Fibroblast of mammary gland (primary cell): ENCODE measurements at regions not wholly inside any gene's neighbourhood (a gene's known extent, or its start where the extent isn't known, plus 50 kb on each side); places are given as distances from the start of the nearest gene placed in this dataset.

Source experiments
- DNase-seq: peaks from one replicate; pipeline ENCODE4 v3.0.0-alpha.2; 2010; ENCODE audit warnings: low read depth
- H3K4me3 ChIP-seq: 2 replicates; pipeline ENCODE4 v1.5.1; 2011; ENCODE audit warnings: low read depth, mild to moderate bottlenecking, low read length, moderate library complexity; ENCODE audit not compliant: control insufficient read depth
- TF ChIP-seq, protein P1 (sequence below): conservative IDR thresholded peaks from 2 replicates; pipeline ENCODE4 v1.5.1; 2011; ENCODE audit warnings: low read depth, low read length, inconsistent platforms; ENCODE audit not compliant: control insufficient read depth, insufficient read depth

DNA sequence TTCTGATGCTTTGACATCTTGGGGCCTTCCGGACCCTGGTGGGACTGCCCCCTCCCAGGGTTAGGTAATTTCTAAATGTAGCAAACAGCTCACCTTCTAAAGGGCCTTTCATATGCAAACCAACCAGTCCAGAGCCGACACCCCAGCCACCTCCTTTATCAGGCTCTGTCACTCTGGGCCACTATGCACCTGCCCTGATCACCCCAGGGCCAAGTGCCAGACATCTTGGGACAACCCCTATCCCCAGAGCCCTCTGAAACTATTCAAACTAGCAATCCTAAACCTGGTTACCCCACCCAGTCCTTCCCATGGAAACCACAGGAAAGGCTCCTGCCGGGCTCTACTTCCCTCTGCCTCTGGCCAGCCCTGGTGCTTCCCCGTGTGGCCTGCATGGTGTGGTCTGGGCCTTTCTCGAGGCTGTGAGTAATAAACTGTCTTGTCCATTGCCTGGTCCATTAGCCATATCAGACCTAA, 91.2 kb upstream of the TNRC6C start:
- no peak overlapping the region for H3K4me3 ChIP-seq
- TF ChIP-seq, protein P1, sequence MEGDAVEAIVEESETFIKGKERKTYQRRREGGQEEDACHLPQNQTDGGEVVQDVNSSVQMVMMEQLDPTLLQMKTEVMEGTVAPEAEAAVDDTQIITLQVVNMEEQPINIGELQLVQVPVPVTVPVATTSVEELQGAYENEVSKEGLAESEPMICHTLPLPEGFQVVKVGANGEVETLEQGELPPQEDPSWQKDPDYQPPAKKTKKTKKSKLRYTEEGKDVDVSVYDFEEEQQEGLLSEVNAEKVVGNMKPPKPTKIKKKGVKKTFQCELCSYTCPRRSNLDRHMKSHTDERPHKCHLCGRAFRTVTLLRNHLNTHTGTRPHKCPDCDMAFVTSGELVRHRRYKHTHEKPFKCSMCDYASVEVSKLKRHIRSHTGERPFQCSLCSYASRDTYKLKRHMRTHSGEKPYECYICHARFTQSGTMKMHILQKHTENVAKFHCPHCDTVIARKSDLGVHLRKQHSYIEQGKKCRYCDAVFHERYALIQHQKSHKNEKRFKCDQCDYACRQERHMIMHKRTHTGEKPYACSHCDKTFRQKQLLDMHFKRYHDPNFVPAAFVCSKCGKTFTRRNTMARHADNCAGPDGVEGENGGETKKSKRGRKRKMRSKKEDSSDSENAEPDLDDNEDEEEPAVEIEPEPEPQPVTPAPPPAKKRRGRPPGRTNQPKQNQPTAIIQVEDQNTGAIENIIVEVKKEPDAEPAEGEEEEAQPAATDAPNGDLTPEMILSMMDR: no peak
- DNase-seq: no peak

DNA sequence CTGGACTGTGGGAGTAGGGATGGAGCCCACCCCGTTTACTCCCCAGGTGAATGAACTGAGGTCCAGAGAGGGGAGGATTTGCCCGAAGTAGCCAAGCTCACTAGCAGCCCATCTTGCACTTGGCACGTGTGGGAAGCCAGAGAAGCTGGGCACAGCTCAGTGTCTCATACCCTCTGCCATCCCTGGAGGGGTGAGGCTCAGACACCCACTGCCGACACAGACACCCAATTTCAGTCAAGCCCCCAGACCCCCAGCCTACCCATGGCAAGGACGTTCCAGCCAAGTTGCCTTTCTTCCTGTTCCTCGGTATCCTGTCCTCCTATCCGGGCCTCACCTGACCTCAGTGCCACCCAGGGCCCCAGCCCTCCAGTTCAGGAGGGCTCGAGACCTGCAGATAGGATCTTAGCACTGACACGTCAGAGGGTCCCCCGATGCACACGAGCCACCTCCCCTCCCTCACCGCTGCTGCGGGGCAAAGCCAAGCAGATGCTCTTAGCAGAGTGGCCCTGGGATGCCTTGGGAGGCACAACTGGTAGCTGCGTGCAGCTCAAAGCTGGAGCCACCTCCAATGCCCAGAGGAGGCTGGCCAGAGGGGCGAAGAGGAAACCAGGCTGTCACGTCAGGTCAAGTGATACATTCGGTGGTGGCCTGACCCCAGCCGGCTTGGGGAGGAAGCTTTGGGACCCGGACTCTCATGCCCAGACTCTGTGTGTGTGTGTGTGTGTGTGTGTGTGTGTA, 90.4 kb upstream of the TNRC6C start:
- H3K4me3 ChIP-seq: no peak overlapping the region
- DNase-seq: no peak
- TF ChIP-seq, protein P1: no peak

DNA sequence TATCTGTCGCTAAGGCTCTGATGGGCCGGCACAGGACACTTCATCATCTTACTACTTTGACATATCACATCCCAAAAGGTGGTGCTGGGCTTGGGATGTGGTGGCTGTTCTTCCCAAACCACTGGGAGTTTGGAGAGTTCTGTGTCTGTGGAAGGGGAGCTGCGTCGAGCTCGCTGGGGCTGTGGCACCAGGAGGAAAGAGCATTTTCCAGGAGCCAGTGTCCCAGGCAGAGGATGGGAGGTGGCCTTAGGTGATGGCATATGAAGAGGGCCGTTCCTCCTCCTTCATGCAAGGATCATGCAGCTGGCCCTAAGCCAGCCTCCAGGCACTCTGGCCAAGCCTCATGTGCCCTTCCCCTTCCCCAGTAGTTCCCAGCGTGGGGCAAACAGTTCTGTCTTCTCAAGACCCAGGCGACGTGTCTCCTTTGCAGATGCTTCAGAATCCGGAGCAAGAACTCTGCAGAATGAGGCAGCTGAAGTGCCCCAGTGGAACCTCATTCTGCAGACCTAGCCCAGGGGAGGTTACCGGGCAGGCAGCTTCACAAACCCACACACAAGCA, 89.4 kb upstream of the TNRC6C start:
- no peak overlapping the region for H3K4me3 ChIP-seq
- no peak for DNase-seq
- TF ChIP-seq, protein P1: no peak

DNA sequence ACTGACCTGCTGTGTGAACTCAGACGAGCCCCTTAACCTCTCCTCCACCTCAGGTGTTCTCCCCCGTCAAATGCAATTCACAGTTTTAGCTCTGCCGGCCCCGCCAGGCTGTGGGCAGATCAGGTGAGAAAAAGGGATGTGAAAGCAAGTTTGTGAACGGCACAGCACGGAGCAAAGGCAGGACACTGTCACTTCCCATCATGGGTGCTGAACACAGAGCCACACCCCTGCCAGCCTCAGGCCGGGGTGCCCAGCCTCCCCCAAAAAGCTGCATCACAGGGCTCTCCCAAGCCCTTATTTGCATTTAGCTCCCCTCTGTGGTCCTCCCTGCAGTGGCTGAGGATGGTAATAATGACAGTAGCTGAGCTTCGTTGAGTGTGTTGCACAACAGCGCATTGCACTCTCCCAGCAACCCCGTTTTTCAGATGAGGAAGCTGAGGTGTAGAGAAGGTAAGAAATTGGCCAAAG, 88.8 kb upstream of the TNRC6C start:
- TF ChIP-seq, protein P1: no peak
- no peak for DNase-seq
- H3K4me3 ChIP-seq: no peak overlapping the region

DNA sequence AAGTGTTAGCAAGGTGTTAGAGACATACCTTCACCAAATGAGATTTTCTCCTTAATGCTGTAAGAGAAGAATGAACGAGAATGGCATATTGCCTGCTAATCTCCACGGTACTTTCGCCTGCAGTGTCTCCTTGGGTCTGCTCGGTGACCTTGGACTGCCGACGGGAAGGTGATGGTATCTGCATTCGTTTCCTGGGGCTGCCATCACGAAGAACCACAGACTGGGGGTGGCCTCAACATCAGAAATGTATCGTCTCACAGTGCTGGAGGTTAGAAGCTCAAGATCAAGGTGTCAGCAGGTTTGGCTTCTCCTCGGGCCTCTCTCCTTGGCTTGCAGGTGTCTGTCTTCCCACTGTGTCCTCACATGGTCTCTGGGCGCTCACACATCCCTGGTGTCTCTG, 86.3 kb upstream of the TNRC6C start:
- TF ChIP-seq, protein P1: no peak
- no peak overlapping the region for H3K4me3 ChIP-seq
- DNase-seq: no peak

DNA sequence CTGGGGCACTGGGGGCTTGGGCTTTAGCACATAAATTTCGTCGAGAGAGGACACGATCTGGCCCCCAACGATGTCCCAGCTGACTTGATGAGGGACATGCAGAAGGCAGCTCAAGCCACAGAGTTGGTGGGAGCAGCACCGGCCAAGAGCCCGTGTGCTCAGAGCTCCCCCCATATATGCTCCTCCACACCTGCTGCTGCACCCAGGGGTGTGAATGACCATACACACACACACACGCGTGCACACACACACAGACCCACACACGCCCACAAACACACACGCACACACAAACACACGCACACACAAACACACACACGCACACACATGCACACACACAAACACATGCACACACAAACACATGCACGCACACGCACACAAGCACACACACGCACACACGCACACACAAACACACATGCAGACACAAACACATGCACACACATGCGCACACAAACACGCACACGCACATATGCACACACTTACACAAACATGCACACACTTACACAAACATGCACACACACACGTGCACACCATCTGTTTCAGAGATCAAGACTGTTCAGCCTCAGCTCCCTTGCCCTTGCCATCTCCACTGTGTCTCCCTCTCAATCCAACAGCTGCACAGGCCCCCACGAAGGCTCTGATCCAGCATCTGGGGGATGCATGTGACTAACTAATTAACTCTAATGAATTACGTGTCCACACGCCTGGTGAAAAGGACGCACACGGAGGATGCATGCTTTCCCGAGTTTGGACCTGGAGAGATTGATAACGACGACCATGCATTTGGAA, 85.6 kb upstream of the TNRC6C start:
- no peak overlapping the region for H3K4me3 ChIP-seq
- DNase-seq: no peak
- TF ChIP-seq, protein P1: no peak
